Keratinocyte (primary cell): ENCODE measurements at regions not wholly inside any gene's neighbourhood (a gene's known extent, or its start where the extent isn't known, plus 50 kb on each side); places are given as distances from the start of the nearest gene placed in this dataset.

Experiments
- DNase-seq: peaks from one replicate; pipeline ENCODE4 v3.0.0-alpha.2; 2011; ENCODE audit warnings: low read depth, missing footprints, low spot score
- FAIRE-seq: peaks from 2 replicates; lab custom pipeline; 2011; peaks lifted over from hg19 to GRCh38; lab: Jason Lieb, UNC
- H2AFZ ChIP-seq: 2 replicates; pipeline ENCODE4 v1.6.0; 2012; ENCODE audit warnings: low read length, control low read depth, inconsistent platforms; ENCODE audit not compliant: control insufficient read depth
- H3K27ac ChIP-seq: 2 replicates; pipeline ENCODE4 v1.5.1; 2011; ENCODE audit warnings: low read length; ENCODE audit not compliant: control insufficient read depth, insufficient read depth
- H3K27me3 ChIP-seq: 3 replicates; pipeline ENCODE4 v1.6.0; 2011; ENCODE audit warnings: low read length; ENCODE audit not compliant: control insufficient read depth, insufficient read depth; ENCODE audit errors: extremely low read depth
- H3K36me3 ChIP-seq, 2 experiments: 2 replicates in 1 of 2; 3 replicates in 1 of 2; pipeline ENCODE4 v1.5.1; 2011; ENCODE audit warnings: low read length in 2 of 2, mild to moderate bottlenecking in 1 of 2; ENCODE audit not compliant: control insufficient read depth in 2 of 2, insufficient read depth in 2 of 2; ENCODE audit errors: extremely low read depth in 1 of 2
- H3K4me1 ChIP-seq: 3 replicates; pipeline ENCODE4 v1.5.1; 2011; ENCODE audit warnings: low read length; ENCODE audit not compliant: control insufficient read depth, insufficient read depth; ENCODE audit errors: extremely low read depth
- H3K4me2 ChIP-seq: 3 replicates; pipeline ENCODE4 v1.6.0; 2011; ENCODE audit warnings: low read depth, low read length; ENCODE audit not compliant: control insufficient read depth, insufficient read depth; ENCODE audit errors: extremely low read depth
- H3K4me3 ChIP-seq, 3 experiments: fragments of 200-600 bp in 1 of 3; sonication (generic) in 1 of 3; 2 replicates in 2 of 3; 3 replicates in 1 of 3; pipeline ENCODE4 v1.5.1; 2011 to 2016; ENCODE audit warnings: low read length in 3 of 3, mild to moderate bottlenecking in 3 of 3, control low read depth in 2 of 3, inconsistent platforms in 1 of 3, low read depth in 1 of 3, mixed read lengths in 1 of 3, mixed run types in 1 of 3, moderate library complexity in 1 of 3; ENCODE audit not compliant: control insufficient read depth in 2 of 3, insufficient read depth in 2 of 3; ENCODE audit errors: extremely low read depth in 1 of 3
- H3K79me2 ChIP-seq: 2 replicates; pipeline ENCODE4 v1.6.0; 2012; ENCODE audit warnings: low read length; ENCODE audit not compliant: control insufficient read depth, insufficient read depth
- H3K9ac ChIP-seq: 3 replicates; pipeline ENCODE4 v1.6.0; 2011; ENCODE audit warnings: low read length; ENCODE audit not compliant: control insufficient read depth, insufficient read depth; ENCODE audit errors: extremely low read depth
- H3K9me1 ChIP-seq: 3 replicates; pipeline ENCODE4 v1.6.0; 2011; ENCODE audit warnings: low read length; ENCODE audit not compliant: control insufficient read depth, insufficient read depth; ENCODE audit errors: extremely low read depth
- H3K9me3 ChIP-seq: 2 replicates; pipeline ENCODE4 v1.5.1; 2012; ENCODE audit warnings: low read depth, low read length; ENCODE audit not compliant: control insufficient read depth
- H4K20me1 ChIP-seq: 3 replicates; pipeline ENCODE4 v1.6.0; 2011; ENCODE audit warnings: low read length; ENCODE audit not compliant: control insufficient read depth, insufficient read depth; ENCODE audit errors: extremely low read depth
- CTCF ChIP-seq, 3 experiments: IDR thresholded peaks in 1 of 3; conservative IDR thresholded peaks in 1 of 3; optimal IDR thresholded peaks in 1 of 3; 2 replicates in 2 of 3; 3 replicates in 1 of 3; pipeline versions ENCODE3 to v1.5.1; 2011; ENCODE audit warnings: low read length in 3 of 3, mild to moderate bottlenecking in 3 of 3, moderate library complexity in 2 of 3, control low read depth in 1 of 3, inconsistent platforms in 1 of 3; ENCODE audit not compliant: insufficient read depth in 2 of 3; ENCODE audit errors: extremely low read depth in 1 of 3
- EZH2 ChIP-seq: IDR thresholded peaks from one replicate; pipeline ENCODE4 v1.6.1; 2012; ENCODE audit warnings: inconsistent platforms, mild to moderate bottlenecking, low read length, moderate library complexity
- dilution Hi-C: fragments of 300-500 bp; cut with MboI; formaldehyde crosslinking; loops from one replicate; pipeline ENCODE4 v1.7.0; 2020; ENCODE audit warnings: low sequenced_read_pairs; ENCODE audit not compliant: extremely low pct_ligation_motif_present

- Histone ChIP-seq H3K9me3 (no peaks in the 10 kb centered on the region), H3K79me2 (peaks cover 95% of the 10 kb centered on the region), H3K4me1 (peaks cover 38% of the 10 kb centered on the region), H3K4me3 (no peak overlapping the region), H2AFZ (no peak overlapping the region), H3K9me1 (peaks cover 27% of the 10 kb centered on the region), H3K27me3 (no peaks in the 10 kb centered on the region), H3K36me3 (peaks cover 0 to 10% of the 10 kb centered on the region in 2 experiments), H3K27ac (no peak overlapping the region), H4K20me1 (peaks cover 76% of the 10 kb centered on the region), H3K9ac (no peak overlapping the region), H3K4me2 (no peak overlapping the region)
- FAIRE-seq = no peak
- dilution Hi-C loops = no loop called here
- TF ChIP-seq EZH2 (no peak), CTCF (optimal IDR thresholded peaks at IDR 0.05 in 1 of 3, IDR thresholded peaks at IDR 0.05 in 1 of 3, conservative IDR thresholded peaks at IDR 0.05 in 1 of 3; ENCODE audit: extremely low read depth in 1 of 3, insufficient read depth in 2 of 3, low read length in 3 of 3) (no peak)
- DNase-seq = no peak
Measured at GRCh38 chr17:77371117-77371887, 230.5 kb downstream of the SEC14L1 start.

GRCh38 chr17:77371888-77372443 lies 231.2 kb downstream of the SEC14L1 start:
- TF ChIP-seq CTCF (optimal IDR thresholded peaks at IDR 0.05 in 1 of 3, IDR thresholded peaks at IDR 0.05 in 1 of 3, conservative IDR thresholded peaks at IDR 0.05 in 1 of 3; ENCODE audit: extremely low read depth in 1 of 3, insufficient read depth in 2 of 3, low read length in 3 of 3) (no peak), EZH2 (no peak)
- H3K9ac ChIP-seq = peak overlapping the region; percentile 1
- no peak overlapping the region for H2AFZ ChIP-seq
- FAIRE-seq (no peak), DNase-seq (no peak)
- H4K20me1 ChIP-seq = peaks cover 75% of the 10 kb centered on the region
- H3K9me3 ChIP-seq = no peaks in the 10 kb centered on the region
- no peak overlapping the region for H3K4me3 ChIP-seq
- H3K4me1 ChIP-seq = peaks cover 31% of the 10 kb centered on the region
- H3K9me1 ChIP-seq = peaks cover 23% of the 10 kb centered on the region
- H3K4me2 ChIP-seq = peak overlapping the region; percentile 72
- dilution Hi-C loops = no loop called here
- peaks cover 95% of the 10 kb centered on the region for H3K79me2 ChIP-seq
- no peaks in the 10 kb centered on the region for H3K27me3 ChIP-seq
- peaks cover 0 to 10% of the 10 kb centered on the region in 2 experiments for H3K36me3 ChIP-seq
- peak overlapping the region; percentile 5 for H3K27ac ChIP-seq
